Neural progenitor cell (in vitro differentiated cells): ENCODE measurements at regions not wholly inside any gene's neighbourhood (a gene's known extent, or its start where the extent isn't known, plus 50 kb on each side); places are given as distances from the start of the nearest gene placed in this dataset.

Source experiments
- CTCF ChIP-seq: fragments of 200-600 bp; sonication (generic); IDR thresholded peaks from 2 replicates; pipeline ENCODE4 v1.5.1; 2017; ENCODE audit warnings: antibody characterized with exemption, mild to moderate bottlenecking
- EZH2 ChIP-seq: fragments of 200-600 bp; sonication (generic); IDR thresholded peaks from 2 replicates; pipeline ENCODE4 v1.6.1; 2017; ENCODE audit warnings: antibody characterized with exemption, mild to moderate bottlenecking, moderate library complexity

GRCh38 chr6:15864708-15865062 is 201.9 kb upstream of the DTNBP1 start:
- TF ChIP-seq CTCF (no peak), EZH2 (no peak)
